Dermis blood vessel endothelial cell (primary cell): ENCODE measurements at regions not wholly inside any gene's neighbourhood (a gene's known extent, or its start where the extent isn't known, plus 50 kb on each side); places are given as distances from the start of the nearest gene placed in this dataset.

Experiments
- DNase-seq: peaks from one replicate; pipeline ENCODE4 v3.0.0; 2010

DNA sequence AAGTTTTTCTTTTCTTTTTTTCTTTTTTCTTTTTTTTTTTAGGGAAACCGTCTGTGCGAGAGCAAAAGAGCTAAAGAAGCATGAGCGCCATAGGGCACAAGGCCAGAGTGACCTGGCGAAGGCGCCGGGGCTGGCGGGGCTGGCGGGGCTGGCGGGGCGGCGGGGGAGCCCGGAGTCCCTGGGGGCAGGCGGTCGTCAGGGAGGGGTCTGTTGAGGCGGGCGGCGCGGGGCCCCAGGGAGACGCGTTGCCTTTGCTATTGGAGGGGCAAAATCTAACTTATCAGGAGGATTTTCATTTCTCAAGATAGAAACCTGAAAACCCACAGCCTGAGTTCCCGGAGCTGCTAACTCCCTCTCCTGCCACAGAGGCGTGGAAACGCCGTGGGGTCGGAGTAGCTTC lies 135.6 kb upstream of the SMAD1 start:
- DNase-seq: no peak

DNA sequence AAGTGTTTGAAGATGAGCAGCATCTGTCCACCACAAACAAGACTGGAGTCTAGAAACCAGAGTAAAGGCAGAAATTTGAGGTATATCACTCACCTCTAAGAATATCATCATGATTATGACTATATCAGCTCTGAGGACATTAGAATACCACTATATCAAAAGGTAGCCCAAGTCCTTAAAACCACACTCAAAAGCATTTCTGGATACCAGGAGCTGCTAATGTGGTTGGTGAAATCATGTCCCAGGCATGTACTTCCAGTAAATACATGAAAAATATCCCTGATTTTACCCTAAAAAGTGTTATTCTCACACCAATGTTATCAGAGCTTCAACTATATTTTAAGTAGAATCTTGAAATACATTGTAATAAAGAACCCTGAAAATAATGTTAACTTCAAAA lies 136.3 kb upstream of the SMAD1 start:
- DNase-seq: no peak

DNA sequence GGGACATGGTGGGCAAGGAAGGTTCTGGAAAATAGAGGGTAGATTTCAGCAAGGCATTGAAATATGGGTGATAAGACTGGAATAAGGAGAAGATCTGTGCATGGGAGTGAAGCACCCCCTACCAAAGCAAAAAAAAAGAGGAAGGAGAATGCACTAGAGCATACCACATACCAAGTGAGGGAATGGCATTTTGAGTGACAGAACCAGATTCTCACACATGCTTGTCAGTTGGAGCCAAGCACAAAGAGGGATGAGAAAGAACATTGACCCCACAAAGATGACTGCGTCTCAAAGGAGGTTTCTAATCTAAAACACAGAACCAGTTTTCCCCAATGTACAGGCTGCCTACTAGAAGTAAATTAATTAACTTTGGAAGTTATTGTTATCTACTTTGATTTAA lies 140.3 kb upstream of the SMAD1 start:
- no peak for DNase-seq

DNA sequence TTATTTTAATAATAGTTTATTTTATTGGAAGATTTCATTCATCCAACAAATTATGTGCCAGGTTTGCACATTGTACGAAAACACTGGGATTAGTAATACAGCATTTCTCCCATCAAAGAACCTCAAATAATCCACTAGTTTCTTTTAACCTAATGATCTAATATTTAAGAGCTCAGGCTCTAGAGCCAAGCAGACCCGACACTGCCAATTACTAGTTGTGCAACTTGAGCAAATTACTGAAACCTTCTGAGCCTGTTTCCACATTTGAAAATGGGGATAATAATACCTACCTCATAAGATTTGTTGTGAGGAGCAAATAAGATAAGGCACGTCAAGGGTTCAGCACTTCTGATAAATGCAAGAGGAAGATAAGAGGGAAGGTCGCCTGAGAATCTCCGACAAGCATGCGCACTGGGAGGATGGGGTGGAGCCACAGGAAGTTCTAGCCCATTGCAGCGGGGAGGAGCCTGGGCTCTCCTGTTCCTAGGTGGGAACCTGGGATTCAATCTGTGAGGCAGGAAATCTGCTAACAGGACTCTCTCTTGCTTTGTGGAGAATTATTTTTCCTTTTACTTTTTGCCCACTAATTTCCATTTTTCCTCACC lies 141.5 kb upstream of the SMAD1 start:
- DNase-seq: no peak

DNA sequence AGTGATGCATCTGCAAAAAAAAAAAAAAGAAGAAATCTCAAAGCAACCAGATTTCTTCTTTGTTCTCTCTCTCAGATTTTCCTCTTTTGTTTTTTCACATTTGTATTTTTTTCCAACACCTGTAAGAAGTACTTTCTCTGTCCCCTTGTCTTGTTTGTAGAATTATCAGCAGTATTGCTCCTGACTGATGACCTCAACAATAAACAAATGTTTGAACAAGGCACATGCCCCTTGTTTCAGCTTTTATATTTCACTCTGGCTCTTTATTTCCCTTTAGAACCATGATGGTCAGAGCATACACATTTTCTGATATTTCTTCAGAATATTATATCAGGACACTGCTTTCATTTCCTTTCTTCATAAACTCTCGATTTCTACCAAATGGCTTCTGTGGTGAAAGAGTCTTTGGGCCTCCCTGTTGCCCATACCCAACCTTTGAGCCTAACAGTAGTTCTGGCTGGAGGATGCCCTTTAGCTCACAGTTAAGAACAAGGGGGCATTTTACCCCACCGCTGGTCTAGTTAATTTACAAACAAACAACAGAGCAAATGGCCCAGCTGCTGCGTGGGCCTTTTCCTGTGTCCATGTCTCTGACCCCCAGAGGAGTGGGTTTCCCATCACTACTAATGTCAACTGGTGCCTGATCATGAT lies 142.5 kb upstream of the SMAD1 start:
- DNase-seq: no peak

DNA sequence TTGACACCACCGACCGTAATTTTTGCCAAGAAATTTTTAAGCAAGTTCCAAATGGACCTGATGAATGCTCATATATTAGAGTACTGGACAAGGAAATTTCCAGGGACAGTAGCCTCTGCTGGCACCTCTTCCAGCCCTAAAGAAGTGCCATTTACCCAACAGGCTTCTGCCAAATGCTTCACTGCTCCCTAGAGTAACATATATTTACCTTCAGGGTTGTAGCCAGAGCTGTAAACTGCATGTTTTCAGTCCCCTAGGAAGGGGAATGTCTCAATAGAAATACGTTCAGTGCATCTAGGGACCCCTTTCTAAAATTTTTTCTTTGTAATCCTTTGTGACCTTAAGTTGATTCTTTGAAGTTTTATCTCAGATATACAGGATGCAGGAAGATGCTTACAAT lies 143.1 kb upstream of the SMAD1 start:
- no peak for DNase-seq

DNA sequence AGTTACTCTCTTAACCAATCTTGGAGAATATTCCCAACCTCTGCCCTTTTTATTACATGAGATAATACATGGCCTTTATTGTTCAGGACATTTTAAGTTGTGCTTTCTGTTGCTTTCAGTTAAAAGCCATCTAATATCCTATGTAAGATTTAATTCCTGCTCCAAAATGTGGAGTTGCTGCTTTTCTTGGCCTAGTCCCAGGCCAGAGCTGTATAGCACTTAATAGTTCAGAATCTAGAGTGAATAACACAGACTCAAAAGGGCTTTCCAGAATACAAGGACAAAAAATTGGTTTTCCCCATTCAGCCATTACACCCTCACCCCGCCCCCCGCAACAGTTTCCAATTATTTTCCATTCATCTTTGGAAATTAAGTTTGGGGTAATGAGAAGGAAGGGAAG lies 144.3 kb upstream of the SMAD1 start:
- no peak for DNase-seq

DNA sequence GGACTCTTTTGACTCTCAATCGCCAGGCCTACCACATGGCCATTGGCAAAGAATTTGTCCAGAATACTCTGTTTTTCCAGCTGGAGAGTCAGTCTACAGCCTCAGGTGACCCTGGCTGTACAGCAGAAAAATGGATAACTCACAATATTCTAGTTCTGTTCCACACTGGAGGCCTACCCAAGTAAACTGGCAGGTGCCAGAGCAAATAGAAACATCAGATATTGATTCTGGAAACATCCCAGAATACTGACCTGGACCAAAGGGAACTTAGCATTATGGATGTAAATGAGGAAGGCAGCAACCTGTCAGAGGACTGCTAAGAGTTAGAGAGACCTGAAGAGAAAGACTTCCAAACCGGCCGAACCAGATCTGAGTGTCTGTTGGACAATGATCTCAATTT lies 147.9 kb upstream of the SMAD1 start:
- no peak for DNase-seq

DNA sequence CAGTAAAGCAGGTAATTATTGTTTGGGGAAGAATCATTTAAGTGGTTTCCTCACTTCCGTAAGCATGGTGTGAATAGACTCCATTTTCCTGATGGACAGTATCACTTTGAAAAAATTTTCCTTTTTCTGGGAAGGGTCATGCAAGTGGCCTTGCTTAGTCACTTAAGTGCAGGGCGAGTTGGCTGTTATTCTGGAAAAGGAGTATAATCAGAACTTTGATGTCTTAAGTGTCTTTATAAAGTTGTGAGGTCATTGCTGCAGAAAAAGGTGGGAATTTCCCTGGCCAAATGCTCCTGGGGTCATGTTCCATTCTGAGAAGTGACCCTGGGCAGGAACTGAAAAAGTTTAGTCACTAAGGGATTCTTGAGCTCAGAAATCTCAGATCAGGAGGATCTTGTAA lies 146.1 kb upstream of the OTUD4 start:
- peak; percentile 86 for DNase-seq

DNA sequence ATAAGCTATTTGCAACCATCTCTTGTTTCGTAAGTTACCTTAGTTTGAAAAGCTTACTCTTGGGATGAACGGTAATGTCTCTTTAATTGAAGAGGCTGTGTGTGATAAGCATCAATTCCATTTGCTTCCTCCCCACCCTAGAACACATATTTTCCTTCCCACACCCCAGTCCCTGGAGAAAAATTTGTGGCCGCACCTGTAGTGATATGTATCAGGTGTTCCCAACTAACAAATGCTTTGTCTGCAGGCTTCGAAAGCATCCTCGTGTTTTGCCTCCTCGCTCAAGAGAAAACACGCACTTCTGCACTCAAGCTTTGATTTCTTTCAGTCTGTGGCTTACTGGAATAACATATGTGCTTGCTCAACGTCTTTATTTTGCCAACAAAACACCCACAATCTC lies 143.8 kb upstream of the OTUD4 start:
- no peak for DNase-seq

DNA sequence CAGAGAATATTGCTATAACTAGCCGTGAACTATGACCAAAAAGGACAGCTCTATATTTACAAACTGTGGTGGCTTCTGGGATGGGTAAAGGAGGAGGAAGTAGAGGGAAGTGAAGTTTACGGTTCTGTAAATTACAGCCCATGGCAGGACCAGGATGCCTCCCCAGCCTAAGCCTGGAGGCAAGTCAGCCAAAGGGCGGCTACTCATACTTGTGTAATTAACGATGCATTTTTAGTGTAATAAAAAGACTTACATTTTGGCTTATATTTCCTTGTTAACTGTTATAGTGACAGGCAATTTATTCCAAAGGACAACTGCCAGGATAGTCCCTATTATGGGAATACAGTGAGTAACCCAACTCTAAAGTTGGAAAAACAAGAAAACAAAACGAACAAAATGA lies 139.9 kb upstream of the OTUD4 start:
- DNase-seq: no peak

DNA sequence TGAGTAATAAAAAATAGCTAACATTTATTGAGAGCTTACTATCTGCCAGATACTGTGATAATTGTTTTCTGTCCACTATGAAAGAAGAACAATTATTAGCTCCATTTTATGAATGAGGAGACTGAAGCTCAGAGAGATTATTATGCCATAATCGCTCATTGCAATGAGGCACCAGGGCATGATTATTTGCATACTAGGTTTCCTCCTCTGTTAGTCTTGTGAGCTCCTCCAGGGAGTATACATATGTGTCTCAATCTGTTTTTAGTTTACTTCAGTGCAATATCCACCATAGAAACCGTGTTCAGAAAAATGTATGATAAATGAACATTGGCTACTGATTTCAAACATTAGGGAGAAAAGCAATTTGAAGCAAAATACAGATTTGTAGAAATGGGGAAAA lies 139.4 kb upstream of the OTUD4 start:
- no peak for DNase-seq

DNA sequence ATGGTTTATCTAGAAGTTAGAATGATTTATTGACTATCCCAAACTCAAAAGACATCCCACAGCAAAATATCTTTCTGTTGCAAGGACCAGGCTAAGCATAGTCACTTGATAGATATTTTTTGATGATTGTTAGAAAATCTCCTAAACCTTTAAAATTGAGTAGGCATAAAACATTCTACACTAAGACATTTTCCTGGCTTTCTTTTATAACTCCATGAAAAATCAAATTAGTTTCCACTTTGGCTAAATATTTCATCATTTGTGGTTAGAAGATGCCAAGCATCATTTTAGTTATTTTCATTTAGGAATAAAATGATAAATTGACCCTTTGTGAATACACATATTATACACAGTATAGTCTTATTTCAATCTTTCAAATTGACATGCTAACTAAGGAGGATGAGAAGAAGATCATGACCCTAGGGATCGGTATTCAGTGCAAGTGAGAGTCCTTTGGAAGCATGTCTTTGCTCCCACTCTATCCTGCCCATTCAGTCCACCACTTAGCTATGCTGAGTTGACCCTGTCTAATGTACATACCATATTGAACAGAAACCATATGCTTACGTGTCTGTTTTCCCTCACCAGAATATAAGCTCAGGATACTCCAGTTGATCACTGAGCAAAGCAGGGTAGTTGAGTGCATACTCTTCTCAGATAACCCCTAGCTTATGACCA lies 136.6 kb upstream of the OTUD4 start:
- no peak for DNase-seq

DNA sequence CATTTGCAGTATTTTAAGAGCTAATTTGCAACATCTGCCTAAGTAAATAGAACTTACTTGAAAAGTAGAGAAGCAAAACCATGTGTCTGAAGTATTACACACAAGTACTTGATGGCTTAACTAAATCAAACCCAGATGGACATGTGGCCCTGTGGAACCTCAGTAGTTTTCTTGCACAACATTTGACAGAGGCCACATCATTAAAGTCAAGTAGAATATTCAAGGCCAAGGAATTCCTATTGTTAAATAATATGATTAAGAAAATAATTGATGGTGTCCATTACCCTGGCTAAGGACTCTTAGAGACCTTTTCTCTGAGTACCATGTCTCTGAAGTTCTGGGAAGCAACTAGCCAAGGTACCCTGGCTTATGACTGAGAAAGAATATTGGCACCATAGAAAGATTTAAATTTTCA lies 135.4 kb upstream of the OTUD4 start:
- DNase-seq: no peak

DNA sequence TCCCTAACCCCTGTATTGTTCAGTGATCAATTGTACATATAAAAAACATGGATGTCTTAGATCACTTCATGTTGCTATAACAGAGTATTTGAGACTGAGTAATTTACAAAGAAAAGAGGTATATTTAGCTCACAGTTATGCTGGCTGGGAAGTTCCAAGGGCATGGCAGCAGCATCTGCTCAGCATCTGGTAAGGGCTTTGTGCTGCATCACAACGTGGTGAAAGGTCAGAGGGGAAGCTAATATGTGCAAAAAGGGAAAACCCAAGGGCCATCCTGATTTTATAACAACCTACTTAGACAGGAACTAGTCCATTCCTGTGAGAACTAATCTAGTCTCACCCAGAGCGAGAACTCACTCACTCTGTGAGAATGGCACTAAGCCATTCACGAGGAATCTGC lies 128.2 kb upstream of the OTUD4 start:
- no peak for DNase-seq

DNA sequence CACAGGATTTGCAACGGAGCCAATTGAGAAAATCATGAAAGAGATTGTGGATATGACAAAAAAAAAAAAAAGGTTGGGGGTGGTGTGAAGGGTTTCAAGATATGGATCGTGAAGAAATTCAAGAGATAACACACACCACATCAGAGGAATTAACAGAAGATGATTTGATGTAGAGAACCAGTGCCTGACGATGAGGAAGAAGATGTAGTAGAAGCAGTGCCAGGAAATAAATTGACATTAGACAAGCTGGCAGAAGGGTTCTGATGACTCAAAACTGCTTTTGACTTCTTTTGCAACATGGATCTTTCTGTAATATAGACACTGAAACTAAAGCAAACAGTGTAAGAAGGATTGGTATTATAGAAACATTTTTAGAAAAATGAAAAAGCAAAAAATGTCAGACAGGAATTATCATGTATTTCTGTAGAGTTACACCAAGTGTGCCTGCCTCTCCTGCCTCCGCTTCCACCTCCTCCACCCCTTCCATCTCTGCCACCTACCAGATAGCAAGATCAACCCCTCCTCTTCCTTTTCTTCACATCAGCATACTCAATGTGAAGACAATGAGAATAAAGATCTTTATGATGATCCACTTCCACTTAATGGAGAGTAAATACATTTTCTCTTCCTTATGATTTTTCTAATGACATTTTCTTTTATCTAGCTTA lies 127.5 kb upstream of the OTUD4 start:
- no peak for DNase-seq

DNA sequence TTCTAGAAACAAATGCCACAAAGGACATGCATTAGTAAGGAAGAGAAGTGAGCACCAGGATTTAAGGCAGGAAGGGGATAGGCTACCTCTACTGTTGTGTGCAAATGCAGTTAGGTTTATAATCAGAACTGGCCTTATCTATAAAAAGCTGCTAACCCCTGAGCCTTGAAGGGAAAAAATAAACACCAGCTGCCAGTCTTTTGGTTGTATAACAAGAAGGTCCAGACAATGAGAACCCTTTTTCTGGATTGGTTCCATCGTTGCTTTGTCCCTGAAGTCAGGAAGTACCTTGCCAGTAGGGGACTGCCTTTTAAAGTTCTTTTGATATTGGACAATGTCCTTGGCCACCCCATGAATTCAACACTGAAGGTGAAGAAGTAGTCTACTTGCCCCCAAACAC lies 126.7 kb upstream of the OTUD4 start:
- DNase-seq: peak; percentile 62

DNA sequence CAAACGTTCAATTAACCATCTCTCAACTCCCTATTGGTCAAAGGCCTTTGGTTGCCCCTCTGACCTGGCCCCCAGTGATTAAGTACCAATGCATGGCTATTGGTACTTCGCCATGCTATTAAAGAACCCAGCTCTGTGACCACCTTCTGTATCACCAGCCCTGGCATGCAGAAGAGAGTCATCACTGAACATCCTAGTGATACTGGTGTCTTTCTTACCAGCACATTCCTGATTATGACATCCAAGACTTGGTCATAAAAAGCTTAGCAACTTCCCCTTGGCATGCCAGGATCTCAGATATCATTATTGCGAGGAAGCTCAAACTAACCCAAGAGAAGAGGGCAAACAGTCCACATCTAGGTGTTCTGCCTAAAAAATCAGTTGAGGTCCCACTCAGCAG lies 122.3 kb upstream of the OTUD4 start:
- DNase-seq: no peak

DNA sequence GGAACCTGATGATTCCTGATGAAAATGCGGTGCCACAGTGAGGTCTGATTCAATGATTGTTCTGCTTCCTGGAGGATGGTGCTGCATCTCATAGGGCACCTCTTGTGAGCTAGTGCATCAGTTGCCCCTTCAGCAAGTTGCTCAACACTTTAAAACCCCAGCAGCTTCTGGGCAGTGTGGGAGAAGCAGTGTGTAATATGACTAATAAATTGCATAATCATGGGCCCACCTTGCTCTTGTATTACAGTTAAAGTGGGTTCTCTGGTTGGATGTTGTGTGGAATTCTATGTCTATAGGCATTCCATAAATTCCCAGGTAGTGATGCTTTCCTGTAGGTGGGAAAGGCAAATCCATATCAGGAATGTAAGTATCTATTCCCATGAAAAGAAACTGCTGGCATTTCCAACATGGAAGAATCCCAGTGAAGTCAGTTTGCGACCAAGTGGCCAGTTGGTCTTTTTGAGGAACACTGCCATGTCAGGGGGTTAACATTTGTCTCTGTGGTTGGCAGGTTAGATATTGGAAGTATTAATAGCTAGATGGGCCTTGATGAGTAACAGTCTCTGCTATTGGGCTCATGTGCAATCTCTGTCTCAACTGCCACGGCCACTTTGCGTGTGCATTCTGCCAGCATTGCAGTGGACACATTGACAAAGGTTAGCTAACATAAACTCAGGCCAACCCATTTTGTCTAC lies 121.1 kb upstream of the OTUD4 start:
- no peak for DNase-seq

DNA sequence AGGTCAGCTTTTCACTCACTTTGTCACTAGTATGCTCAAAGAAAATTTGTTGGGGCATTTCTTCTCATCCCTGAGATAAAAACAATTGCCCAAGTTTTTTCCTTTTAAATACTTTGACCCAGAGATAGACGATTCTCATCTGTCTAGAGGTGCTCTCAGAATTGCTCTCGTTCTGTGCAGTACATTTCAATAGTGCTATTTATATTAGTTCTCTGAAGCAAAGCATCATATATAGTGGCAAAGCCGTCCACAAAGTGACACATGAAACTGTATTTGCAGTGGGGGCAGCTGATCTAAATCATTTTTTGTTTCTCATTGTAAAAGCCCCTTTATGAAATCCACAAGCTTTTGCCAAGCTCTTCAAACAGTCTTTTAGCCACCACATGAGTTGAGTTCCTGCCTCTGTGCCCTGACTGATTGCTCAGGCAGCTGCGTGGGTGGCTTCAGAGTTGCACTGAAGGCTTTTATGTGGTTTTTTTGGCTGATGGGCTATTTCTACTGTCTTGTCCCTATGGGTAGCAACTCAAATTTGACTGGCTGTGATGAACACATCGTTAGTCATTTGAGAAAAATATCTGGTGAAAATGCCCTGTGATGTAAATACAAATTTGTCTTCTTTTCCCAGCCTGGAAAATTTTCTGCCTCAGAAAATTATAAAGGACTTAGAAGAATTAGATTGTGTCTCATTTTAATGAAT lies 119.1 kb upstream of the OTUD4 start:
- peak; percentile 25 for DNase-seq

DNA sequence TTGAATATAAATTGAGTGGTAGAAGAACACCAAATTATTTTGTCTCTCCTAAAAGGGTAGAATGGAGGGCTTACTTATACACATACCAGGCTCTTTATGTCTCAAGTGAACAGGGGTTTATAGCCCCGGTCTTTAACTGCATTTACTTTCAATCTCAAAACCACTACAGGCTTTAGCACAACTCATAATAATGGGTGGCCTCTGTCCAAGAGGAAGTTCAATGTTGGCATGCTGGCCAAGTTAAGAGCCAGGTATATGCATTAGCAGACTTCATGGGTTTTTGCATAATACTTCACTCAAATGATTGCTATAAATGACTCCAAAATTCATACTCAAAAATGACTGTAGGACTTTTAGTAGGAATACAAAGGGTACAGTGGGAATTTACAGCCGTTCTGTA lies 118.5 kb upstream of the OTUD4 start:
- DNase-seq: peak; percentile 59

DNA sequence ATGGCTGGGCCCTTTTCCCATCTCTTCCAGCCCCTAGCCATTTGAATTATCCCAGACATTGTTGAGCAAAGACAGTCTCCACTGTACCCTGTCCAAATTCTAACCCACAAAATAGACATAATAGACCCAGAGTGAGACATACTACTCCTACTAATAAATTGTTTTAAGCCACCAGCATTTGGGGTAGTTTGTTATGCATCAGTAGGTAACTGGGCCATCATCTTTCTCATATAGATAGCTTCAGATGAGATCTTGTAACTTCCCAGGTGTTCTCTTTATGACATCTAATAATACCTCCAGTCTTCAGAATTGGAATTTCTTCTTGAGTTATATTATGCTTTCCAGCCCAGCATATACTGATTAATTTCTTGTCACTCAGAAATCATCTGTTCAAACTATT lies 117.2 kb upstream of the OTUD4 start:
- no peak for DNase-seq

DNA sequence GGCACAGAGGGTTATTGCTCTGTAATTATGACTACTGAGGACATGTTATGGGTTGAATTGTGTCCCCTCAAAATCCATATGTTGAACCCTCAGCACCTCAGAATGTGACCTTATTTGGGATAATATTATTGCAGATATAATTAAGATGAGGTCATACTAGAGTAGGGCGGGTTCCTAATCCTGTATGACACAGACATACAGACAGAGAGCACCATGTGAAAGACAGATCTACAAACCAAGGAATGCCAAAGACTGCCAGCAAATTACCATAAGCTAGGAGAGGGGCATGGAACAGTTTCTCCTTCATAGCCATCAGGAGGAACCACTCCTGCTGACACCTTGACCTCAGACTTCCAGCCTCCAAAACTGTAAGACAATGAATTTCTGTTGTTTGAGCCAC lies 115.2 kb upstream of the OTUD4 start:
- no peak for DNase-seq
